Neural progenitor cell (in vitro differentiated cells): ENCODE measurements at regions not wholly inside any gene's neighbourhood (a gene's known extent, or its start where the extent isn't known, plus 50 kb on each side); places are given as distances from the start of the nearest gene placed in this dataset.

Source experiments
- DNase-seq: peaks from one replicate; pipeline ENCODE4 v3.0.0-alpha.2; 2016; ENCODE audit warnings: low spot score
- H2AFZ ChIP-seq: fragments of 200-600 bp; sonication (generic); replicated peaks from 2 replicates; pipeline ENCODE4 v1.6.1; 2016; ENCODE audit warnings: antibody characterized with exemption
- H3F3A ChIP-seq: fragments of 200-600 bp; sonication (generic); 2 replicates; pipeline ENCODE4 v1.6.1; 2016; ENCODE audit warnings: antibody characterized with exemption, low read depth
- H3K27ac ChIP-seq: fragments of 200-600 bp; sonication (generic); 2 replicates; pipeline ENCODE4 v1.5.1; 2016; ENCODE audit warnings: mild to moderate bottlenecking
- H3K27me3 ChIP-seq: fragments of 200-600 bp; sonication (generic); 2 replicates; pipeline ENCODE4 v1.6.1; 2016; ENCODE audit warnings: mild to moderate bottlenecking, moderate library complexity
- H3K36me3 ChIP-seq: fragments of 200-600 bp; sonication (generic); 2 replicates; pipeline ENCODE4 v1.5.1; 2016
- H3K4me1 ChIP-seq: fragments of 200-600 bp; sonication (generic); 2 replicates; pipeline ENCODE4 v1.6.1; 2016; ENCODE audit warnings: mixed run types
- H3K4me2 ChIP-seq: fragments of 200-600 bp; sonication (generic); 2 replicates; pipeline ENCODE4 v1.6.1; 2016
- H3K4me3 ChIP-seq: fragments of 200-600 bp; sonication (generic); 2 replicates; pipeline ENCODE4 v1.5.1; 2016
- H3K79me2 ChIP-seq: fragments of 200-600 bp; sonication (generic); 2 replicates; pipeline ENCODE4 v1.6.1; 2016; ENCODE audit warnings: low read depth
- H3K9ac ChIP-seq: fragments of 200-600 bp; sonication (generic); 2 replicates; pipeline ENCODE4 v1.6.1; 2016
- H3K9me3 ChIP-seq: fragments of 200-600 bp; sonication (generic); 2 replicates; pipeline ENCODE4 v1.5.1; 2016; ENCODE audit warnings: low read depth
- H4K20me1 ChIP-seq: fragments of 200-600 bp; sonication (generic); 2 replicates; pipeline ENCODE4 v1.6.1; 2016; ENCODE audit warnings: low read depth
- H3K27ac Mint-ChIP-seq: 3 replicates; pipeline ENCODE4 v1.8.0; 2021; ENCODE audit warnings: mixed read lengths
- H3K27me3 Mint-ChIP-seq: 2 replicates; pipeline ENCODE4 v1.8.0; 2022; ENCODE audit warnings: low read depth, mild to moderate bottlenecking, inconsistent platforms, moderate library complexity, mixed read lengths; ENCODE audit not compliant: insufficient read depth
- H3K36me3 Mint-ChIP-seq: 3 replicates; pipeline ENCODE4 v1.8.0; 2021; ENCODE audit warnings: mixed read lengths
- H3K4me1 Mint-ChIP-seq: 3 replicates; pipeline ENCODE4 v1.8.0; 2021; ENCODE audit warnings: mixed read lengths
- H3K4me3 Mint-ChIP-seq: 3 replicates; pipeline ENCODE4 v1.8.0; 2021; ENCODE audit warnings: mild to moderate bottlenecking, moderate library complexity, mixed read lengths
- H3K9me3 Mint-ChIP-seq: 3 replicates; pipeline ENCODE4 v1.8.0; 2020; ENCODE audit warnings: mixed read lengths
- CTCF ChIP-seq: fragments of 200-600 bp; sonication (generic); IDR thresholded peaks from 2 replicates; pipeline ENCODE4 v1.5.1; 2017; ENCODE audit warnings: antibody characterized with exemption, mild to moderate bottlenecking
- EZH2 ChIP-seq: fragments of 200-600 bp; sonication (generic); IDR thresholded peaks from 2 replicates; pipeline ENCODE4 v1.6.1; 2017; ENCODE audit warnings: antibody characterized with exemption, mild to moderate bottlenecking, moderate library complexity
- EZH2phosphoT487 ChIP-seq: fragments of 200-600 bp; sonication (generic); IDR thresholded peaks from 2 replicates; pipeline ENCODE4 v1.6.1; 2017; ENCODE audit warnings: antibody characterized with exemption

DNA sequence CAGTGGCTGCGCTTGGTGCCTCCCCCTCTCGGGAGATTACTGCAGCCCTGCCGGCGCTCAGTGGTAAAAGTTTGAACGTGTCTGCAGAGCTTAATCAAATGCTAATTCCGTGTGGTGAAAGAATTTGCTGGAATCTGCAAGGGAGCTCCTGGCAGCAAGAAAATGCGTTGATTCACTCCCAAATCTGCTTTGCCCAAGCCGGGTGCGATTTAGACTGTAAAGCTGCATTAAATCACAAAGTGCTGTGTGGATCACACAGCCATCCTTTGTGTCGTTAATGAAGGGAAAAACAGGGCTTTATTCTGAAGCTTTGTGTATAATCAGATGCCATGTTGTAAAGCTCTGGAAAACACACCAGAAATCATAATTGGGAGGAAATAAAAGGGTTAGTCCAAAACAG lies 444.1 kb downstream of the BCOR start:
- H3K79me2 ChIP-seq, result no peaks in the 10 kb centered on the region
- peak; percentile 75 for DNase-seq
- no peak overlapping the region for H3K9ac ChIP-seq
- H3K27ac ChIP-seq, result peak overlapping the region; percentile 77
- no peaks in the 10 kb centered on the region for H3K36me3 Mint-ChIP-seq
- peaks cover 23% of the 10 kb centered on the region for H3K4me1 ChIP-seq
- TF ChIP-seq EZH2 (no peak), CTCF (no peak), EZH2phosphoT487 (no peak)
- peaks cover 3% of the 10 kb centered on the region for H3K27me3 Mint-ChIP-seq
- H3K9me3 Mint-ChIP-seq, result peaks cover 4% of the 10 kb centered on the region
- no peaks in the 10 kb centered on the region for H3K36me3 ChIP-seq
- H3K4me3 ChIP-seq, result peak overlapping the region; percentile 15
- H3K9me3 ChIP-seq, result no peaks in the 10 kb centered on the region
- peak overlapping the region; percentile 71 for H3K4me2 ChIP-seq
- no peaks in the 10 kb centered on the region for H4K20me1 ChIP-seq
- H3F3A ChIP-seq, result peaks cover 38% of the 10 kb centered on the region
- peaks cover 24% of the 10 kb centered on the region for H3K4me1 Mint-ChIP-seq
- no peaks in the 10 kb centered on the region for H3K27me3 ChIP-seq
- H2AFZ ChIP-seq, result no peak overlapping the region
- peak overlapping the region; percentile 13 for H3K4me3 Mint-ChIP-seq
- H3K27ac Mint-ChIP-seq, result peak overlapping the region; percentile 33

- H3K4me3 ChIP-seq, result peak overlapping the region; percentile 15
- peak overlapping the region; percentile 71 for H3K4me2 ChIP-seq
Observed at GRCh38 chrX:39654183-39654925, 443.4 kb downstream of the BCOR start.

DNA sequence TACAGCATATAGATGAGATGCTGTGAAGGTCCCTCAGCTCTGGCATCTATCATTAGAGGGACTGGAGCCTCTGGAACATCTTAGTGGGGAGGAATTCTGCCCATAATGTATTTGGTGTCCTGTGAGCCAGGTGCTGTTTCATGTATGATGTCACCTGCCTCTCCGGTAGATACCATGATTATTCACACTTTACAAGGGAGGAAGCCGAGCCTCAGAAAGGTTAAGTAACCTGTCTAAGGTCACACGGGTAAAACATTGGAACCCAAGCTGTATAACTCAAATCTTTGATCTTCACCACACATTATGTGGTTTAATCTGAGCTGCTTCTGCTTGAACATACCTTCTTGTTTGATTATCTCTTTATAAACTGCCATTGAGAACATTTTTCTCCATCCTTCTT lies 442.8 kb downstream of the BCOR start:
- peaks cover 3% of the 10 kb centered on the region for H3K27me3 Mint-ChIP-seq
- Histone ChIP-seq H2AFZ (no peak overlapping the region), H3K9ac (no peak overlapping the region), H3K79me2 (no peaks in the 10 kb centered on the region), H3K4me3 (no peak overlapping the region), H4K20me1 (no peaks in the 10 kb centered on the region), H3K27ac (no peak overlapping the region), H3K36me3 (no peaks in the 10 kb centered on the region), H3K4me2 (no peak overlapping the region), H3F3A (peaks cover 38% of the 10 kb centered on the region), H3K9me3 (no peaks in the 10 kb centered on the region), H3K27me3 (no peaks in the 10 kb centered on the region), H3K4me1 (peaks cover 23% of the 10 kb centered on the region)
- DNase-seq, result no peak
- H3K9me3 Mint-ChIP-seq, result peaks cover 4% of the 10 kb centered on the region
- H3K4me3 Mint-ChIP-seq, result no peak overlapping the region
- H3K27ac Mint-ChIP-seq, result no peak overlapping the region
- no peaks in the 10 kb centered on the region for H3K36me3 Mint-ChIP-seq
- H3K4me1 Mint-ChIP-seq, result peaks cover 24% of the 10 kb centered on the region
- TF ChIP-seq CTCF, result no peak
- no peak for TF ChIP-seq EZH2
- TF ChIP-seq EZH2phosphoT487, result no peak

More at GRCh38 chrX:39654183-39654925, 443.4 kb downstream of the BCOR start:
- Mint-ChIP-seq H3K27me3 (peaks cover 3% of the 10 kb centered on the region), H3K36me3 (no peaks in the 10 kb centered on the region), H3K27ac (peak overlapping the region; percentile 33), H3K4me3 (no peak overlapping the region), H3K9me3 (peaks cover 4% of the 10 kb centered on the region), H3K4me1 (peaks cover 24% of the 10 kb centered on the region)
- TF ChIP-seq EZH2phosphoT487 (no peak), EZH2 (no peak), CTCF (no peak)
- H2AFZ ChIP-seq, result no peak overlapping the region
- no peak overlapping the region for H3K9ac ChIP-seq
- DNase-seq, result peak; percentile 66
- no peaks in the 10 kb centered on the region for H4K20me1 ChIP-seq
- no peaks in the 10 kb centered on the region for H3K79me2 ChIP-seq
- peak overlapping the region; percentile 77 for H3K27ac ChIP-seq
- H3K27me3 ChIP-seq, result no peaks in the 10 kb centered on the region
- H3K4me1 ChIP-seq, result peaks cover 23% of the 10 kb centered on the region
- no peaks in the 10 kb centered on the region for H3K9me3 ChIP-seq
- peaks cover 38% of the 10 kb centered on the region for H3F3A ChIP-seq
- no peaks in the 10 kb centered on the region for H3K36me3 ChIP-seq
